Neutrophil (primary cell): ENCODE measurements at regions not wholly inside any gene's neighbourhood (a gene's known extent, or its start where the extent isn't known, plus 50 kb on each side); places are given as distances from the start of the nearest gene placed in this dataset.

Experiments
- H3K27ac ChIP-seq: fragments of 200-600 bp; sonication (generic); 2 replicates; pipeline ENCODE4 v1.5.1; 2016; ENCODE audit warnings: mild to moderate bottlenecking, moderate library complexity
- H3K27me3 ChIP-seq: fragments of 200-600 bp; sonication (generic); 2 replicates; pipeline ENCODE4 v1.6.0; 2016; ENCODE audit warnings: mild to moderate bottlenecking
- H3K36me3 ChIP-seq: fragments of 200-600 bp; sonication (generic); 2 replicates; pipeline ENCODE4 v1.5.1; 2017
- H3K4me1 ChIP-seq, 2 experiments: fragments of 200-600 bp in 1 of 2; sonication (generic) in 1 of 2; 1 replicate in 1 of 2; 2 replicates in 1 of 2; pipeline versions ENCODE4 v1.5.1 to v1.6.1; 2013 to 2016; ENCODE audit warnings: low read depth in 1 of 2, low read length in 1 of 2, mild to moderate bottlenecking in 1 of 2, moderate library complexity in 1 of 2; ENCODE audit not compliant: control insufficient read depth in 1 of 2, insufficient read depth in 1 of 2
- H3K4me3 ChIP-seq, 2 experiments: fragments of 200-600 bp in 1 of 2; sonication (generic) in 1 of 2; 1 replicate in 1 of 2; 2 replicates in 1 of 2; pipeline ENCODE4 v1.5.1; 2013 to 2016; ENCODE audit warnings: low read depth in 1 of 2, low read length in 1 of 2, mild to moderate bottlenecking in 1 of 2, moderate library complexity in 1 of 2
- H3K9me3 ChIP-seq: fragments of 200-600 bp; sonication (generic); 2 replicates; pipeline ENCODE4 v1.5.1; 2016
- TF ChIP-seq, protein P1 (sequence below): fragments of 200-600 bp; sonication (generic); IDR thresholded peaks from 2 replicates; pipeline ENCODE4 v1.5.1; 2016; ENCODE audit warnings: antibody characterized with exemption

DNA sequence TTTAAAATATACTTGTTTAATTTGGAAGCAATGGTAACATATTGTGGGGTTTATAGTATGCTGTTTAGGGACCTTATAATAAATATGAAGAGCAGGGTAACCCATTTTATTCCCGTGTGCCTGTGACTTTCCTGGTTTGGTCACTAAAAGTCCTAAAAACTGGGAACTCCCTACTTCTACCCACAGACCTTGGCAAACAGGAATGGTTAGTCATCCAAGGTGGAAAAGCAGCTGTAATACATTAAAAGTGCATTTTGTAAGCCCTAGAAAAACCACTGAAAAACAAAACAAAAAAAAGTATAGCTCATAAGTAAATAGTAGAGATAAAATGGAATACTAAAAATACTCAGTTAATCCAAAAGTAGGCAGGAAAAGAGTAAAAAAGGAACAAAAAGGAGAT, 538.9 kb downstream of the LMO4 start:
- H3K27ac ChIP-seq: no peak overlapping the region
- TF ChIP-seq, protein P1, sequence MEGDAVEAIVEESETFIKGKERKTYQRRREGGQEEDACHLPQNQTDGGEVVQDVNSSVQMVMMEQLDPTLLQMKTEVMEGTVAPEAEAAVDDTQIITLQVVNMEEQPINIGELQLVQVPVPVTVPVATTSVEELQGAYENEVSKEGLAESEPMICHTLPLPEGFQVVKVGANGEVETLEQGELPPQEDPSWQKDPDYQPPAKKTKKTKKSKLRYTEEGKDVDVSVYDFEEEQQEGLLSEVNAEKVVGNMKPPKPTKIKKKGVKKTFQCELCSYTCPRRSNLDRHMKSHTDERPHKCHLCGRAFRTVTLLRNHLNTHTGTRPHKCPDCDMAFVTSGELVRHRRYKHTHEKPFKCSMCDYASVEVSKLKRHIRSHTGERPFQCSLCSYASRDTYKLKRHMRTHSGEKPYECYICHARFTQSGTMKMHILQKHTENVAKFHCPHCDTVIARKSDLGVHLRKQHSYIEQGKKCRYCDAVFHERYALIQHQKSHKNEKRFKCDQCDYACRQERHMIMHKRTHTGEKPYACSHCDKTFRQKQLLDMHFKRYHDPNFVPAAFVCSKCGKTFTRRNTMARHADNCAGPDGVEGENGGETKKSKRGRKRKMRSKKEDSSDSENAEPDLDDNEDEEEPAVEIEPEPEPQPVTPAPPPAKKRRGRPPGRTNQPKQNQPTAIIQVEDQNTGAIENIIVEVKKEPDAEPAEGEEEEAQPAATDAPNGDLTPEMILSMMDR: no peak
- no peaks in the 10 kb centered on the region for H3K36me3 ChIP-seq
- H3K4me1 ChIP-seq: peaks cover 20 to 30% of the 10 kb centered on the region in 2 experiments
- H3K9me3 ChIP-seq: no peaks in the 10 kb centered on the region
- H3K27me3 ChIP-seq: no peaks in the 10 kb centered on the region
- no peak overlapping the region for H3K4me3 ChIP-seq

- peak overlapping the region; percentile 24 to 31 for H3K4me3 ChIP-seq
- TF ChIP-seq, protein P1: no peak
- H3K36me3 ChIP-seq: no peaks in the 10 kb centered on the region
- H3K27ac ChIP-seq: peak overlapping the region; percentile 83
- peaks cover 20 to 30% of the 10 kb centered on the region in 2 experiments for H3K4me1 ChIP-seq
- H3K27me3 ChIP-seq: no peaks in the 10 kb centered on the region
- H3K9me3 ChIP-seq: no peaks in the 10 kb centered on the region
Measured at GRCh38 chr1:87869567-87869966, 540.9 kb downstream of the LMO4 start.

DNA sequence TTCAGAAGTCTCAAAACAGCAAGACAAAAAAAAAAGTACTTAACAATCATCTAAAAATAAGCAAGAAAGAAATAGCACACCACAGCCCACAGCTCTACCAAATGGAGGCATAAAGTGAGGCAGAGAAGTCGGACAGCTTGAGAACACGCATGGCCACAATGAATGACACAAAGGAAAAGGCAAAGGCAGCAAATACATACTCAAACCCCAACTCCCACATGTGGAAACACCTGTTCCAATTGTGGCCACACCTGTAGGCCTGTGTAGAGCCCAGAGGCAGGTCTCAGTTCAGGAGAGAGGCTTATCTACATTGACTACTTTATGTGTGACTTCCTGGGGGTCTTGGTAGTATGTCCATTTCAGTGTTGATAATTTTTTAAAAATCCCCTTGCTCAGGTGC, 543.5 kb downstream of the LMO4 start:
- Histone ChIP-seq H3K4me3 (no peak overlapping the region), H3K36me3 (no peaks in the 10 kb centered on the region), H3K4me1 (peaks cover 20 to 30% of the 10 kb centered on the region in 2 experiments), H3K9me3 (no peaks in the 10 kb centered on the region), H3K27me3 (no peaks in the 10 kb centered on the region), H3K27ac (peak overlapping the region; percentile 59)
- TF ChIP-seq, protein P1: no peak

GRCh38 chr1:87872692-87873091, 544.0 kb downstream of the LMO4 start:
- TF ChIP-seq, protein P1: no peak
- peaks cover 20 to 30% of the 10 kb centered on the region in 2 experiments for H3K4me1 ChIP-seq
- no peak overlapping the region for H3K27ac ChIP-seq
- no peak overlapping the region for H3K4me3 ChIP-seq
- H3K27me3 ChIP-seq: no peaks in the 10 kb centered on the region
- H3K36me3 ChIP-seq: no peaks in the 10 kb centered on the region
- H3K9me3 ChIP-seq: no peaks in the 10 kb centered on the region

DNA sequence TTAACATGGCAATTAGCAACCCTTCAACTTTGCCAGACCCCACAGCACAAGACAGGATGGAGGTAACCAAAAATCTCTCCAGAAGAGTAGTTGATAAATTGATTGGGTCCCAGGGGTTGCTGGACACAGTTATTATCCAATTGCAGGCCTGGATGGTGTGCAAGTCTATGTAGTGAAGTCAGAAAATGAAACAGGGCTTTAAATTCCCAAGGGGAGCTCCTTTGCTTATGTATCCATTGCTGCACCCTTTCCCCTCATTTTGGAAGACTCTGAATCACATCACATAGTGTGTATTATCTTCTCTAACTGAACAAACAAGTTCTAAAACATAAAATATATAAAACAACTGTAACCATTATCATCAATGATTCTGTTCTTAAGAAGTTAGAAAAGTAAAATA, 550.2 kb downstream of the LMO4 start:
- Histone ChIP-seq H3K27ac (no peak overlapping the region), H3K36me3 (no peaks in the 10 kb centered on the region), H3K4me3 (no peak overlapping the region), H3K27me3 (no peaks in the 10 kb centered on the region), H3K9me3 (no peaks in the 10 kb centered on the region), H3K4me1 (no peaks in the 10 kb centered on the region)
- TF ChIP-seq, protein P1: no peak
